IMR-90 (cell line): ENCODE measurements at regions not wholly inside any gene's neighbourhood (a gene's known extent, or its start where the extent isn't known, plus 50 kb on each side); places are given as distances from the start of the nearest gene placed in this dataset.

Experiments
- ATAC-seq: fragments of 200-7000 bp; cut with Tn5 transposase; 2 replicates; pipeline ENCODE4 v1.9.1; 2020; ENCODE audit warnings: low read depth, mild to moderate bottlenecking, moderate library complexity
- BruUV-seq: library from RNA; stranded (reverse); fragments of 400-500 nt; replicated peaks from 2 replicates; lab custom pipeline; 2021; lab: Mats Ljungman, UMichigan
- CTCF ChIA-PET: fragments of 300-600 bp; formaldehyde crosslinking; extraction: SDS; loops from one replicate; lab custom pipeline; 2021; ENCODE audit warnings: antibody characterized with exemption; lab: Yijun Ruan, JAX
- POLR2A ChIA-PET: fragments of 300-600 bp; sonication (Branson Sonifier 250); formaldehyde crosslinking; loops from one replicate; lab custom pipeline; 2022; ENCODE audit warnings: antibody characterized with exemption; ENCODE audit not compliant: unreplicated experiment; lab: Charles Lee
- DNase-seq: peaks from one replicate; pipeline ENCODE4 v3.0.0; 2013
- H2AFZ ChIP-seq: replicated peaks from 2 replicates; pipeline ENCODE3; 2013; ENCODE audit warnings: low read length, mild to moderate bottlenecking; ENCODE audit not compliant: poor library complexity
- H2AK5ac ChIP-seq: 2 replicates; pipeline ENCODE4 v1.6.1; 2013; ENCODE audit warnings: low read depth, low read length, inconsistent platforms
- H2AK9ac ChIP-seq: replicated peaks from 2 replicates; pipeline ENCODE3; 2013; ENCODE audit warnings: mild to moderate bottlenecking, low read depth, low read length, moderate library complexity; ENCODE audit not compliant: poor library complexity
- H2BK120ac ChIP-seq: 2 replicates; pipeline ENCODE4 v1.6.1; 2013; ENCODE audit warnings: low read depth, low read length, inconsistent platforms
- H2BK15ac ChIP-seq: 3 replicates; pipeline ENCODE4 v1.6.1; 2013; ENCODE audit warnings: low read depth, low read length, inconsistent platforms
- H2BK20ac ChIP-seq: 2 replicates; pipeline ENCODE4 v1.6.1; 2013; ENCODE audit warnings: low read depth, mild to moderate bottlenecking, inconsistent platforms, low read length, moderate library complexity
- H2BK5ac ChIP-seq: 2 replicates; pipeline ENCODE4 v1.6.1; 2013; ENCODE audit warnings: mild to moderate bottlenecking, low read depth, low read length, inconsistent platforms; ENCODE audit not compliant: poor library complexity, severe bottlenecking
- H3K14ac ChIP-seq: replicated peaks from 2 replicates; pipeline ENCODE4 v1.6.1; 2013; ENCODE audit warnings: low read depth, low read length, inconsistent platforms
- H3K18ac ChIP-seq: 2 replicates; pipeline ENCODE4 v1.6.1; 2013; ENCODE audit warnings: low read depth, low read length, control low read depth
- H3K23ac ChIP-seq: 2 replicates; pipeline ENCODE4 v1.6.1; 2013; ENCODE audit warnings: low read depth, low read length, inconsistent platforms
- H3K27ac ChIP-seq: 2 replicates; pipeline ENCODE4 v1.5.1; 2013; ENCODE audit warnings: mild to moderate bottlenecking, control low read depth, low read length; ENCODE audit not compliant: insufficient read depth
- H3K27me3 ChIP-seq: 2 replicates; pipeline ENCODE4 v1.6.1; 2013; ENCODE audit warnings: low read length; ENCODE audit not compliant: control insufficient read depth, insufficient read depth
- H3K36me3 ChIP-seq: 2 replicates; pipeline ENCODE4 v1.6.1; 2013; ENCODE audit warnings: low read length, mixed read lengths; ENCODE audit not compliant: control insufficient read depth, insufficient read depth
- H3K4ac ChIP-seq: 2 replicates; pipeline ENCODE4 v1.6.1; 2013; ENCODE audit warnings: low read depth, low read length, inconsistent platforms
- H3K4me1 ChIP-seq: 2 replicates; pipeline ENCODE4 v1.6.1; 2013; ENCODE audit warnings: low read length, mixed read lengths; ENCODE audit not compliant: control insufficient read depth, insufficient read depth
- H3K4me2 ChIP-seq: 2 replicates; pipeline ENCODE4 v1.6.1; 2013; ENCODE audit warnings: low read depth, mild to moderate bottlenecking, control low read depth, low read length, moderate library complexity
- H3K4me3 ChIP-seq: 2 replicates; pipeline ENCODE4 v1.5.1; 2013; ENCODE audit warnings: low read depth, mild to moderate bottlenecking, control low read depth, low read length, moderate library complexity; ENCODE audit not compliant: insufficient read depth
- H3K56ac ChIP-seq: 2 replicates; pipeline ENCODE4 v1.6.1; 2013; ENCODE audit warnings: low read length, inconsistent platforms; ENCODE audit not compliant: insufficient read depth; ENCODE audit errors: extremely low read depth
- H3K79me1 ChIP-seq, 2 experiments: 2 replicates each; pipeline ENCODE4 v1.6.1; 2013; ENCODE audit warnings: low read length in 2 of 2, inconsistent platforms in 1 of 2, low read depth in 1 of 2
- H3K9ac ChIP-seq: 2 replicates; pipeline ENCODE4 v1.6.1; 2013; ENCODE audit warnings: low read depth, low read length, control low read depth
- H3K9me1 ChIP-seq: 2 replicates; pipeline ENCODE4 v1.6.1; 2013; ENCODE audit warnings: low read length, inconsistent platforms; ENCODE audit not compliant: insufficient read depth
- H3K9me3 ChIP-seq: 2 replicates; pipeline ENCODE4 v1.6.1; 2013; ENCODE audit warnings: low read length; ENCODE audit not compliant: control insufficient read depth, insufficient read depth
- H4K20me1 ChIP-seq: 2 replicates; pipeline ENCODE4 v1.6.1; 2013; ENCODE audit warnings: low read length, inconsistent platforms; ENCODE audit not compliant: insufficient read depth
- H4K5ac ChIP-seq: 2 replicates; pipeline ENCODE4 v1.6.1; 2013; ENCODE audit warnings: mild to moderate bottlenecking, low read depth, low read length, control low read depth
- H4K8ac ChIP-seq, 2 experiments: 2 replicates each; pipeline ENCODE4 v1.6.1; 2013; ENCODE audit warnings: low read depth in 2 of 2, low read length in 2 of 2, control low read depth in 1 of 2, inconsistent platforms in 1 of 2
- H4K91ac ChIP-seq: 2 replicates; pipeline ENCODE4 v1.6.1; 2013; ENCODE audit warnings: low read depth, low read length, inconsistent platforms; ENCODE audit not compliant: insufficient read depth
- ELK1 ChIP-seq: fragments of 150-350 bp; IDR thresholded peaks from 2 replicates; pipeline ENCODE4 v1.6.1; 2016; ENCODE audit warnings: low read depth, mild to moderate bottlenecking, low read length, moderate library complexity, borderline replicate concordance
- FOS ChIP-seq: fragments of 150-350 bp; IDR thresholded peaks from 2 replicates; pipeline ENCODE4 v1.6.1; 2016; ENCODE audit warnings: low read depth, low read length
- MAZ ChIP-seq: IDR thresholded peaks from 2 replicates; pipeline ENCODE4 v1.6.1; 2012; ENCODE audit warnings: low read depth, mild to moderate bottlenecking, low read length, improper control_type of control experiment, moderate library complexity, borderline replicate concordance
- NFE2L2 ChIP-seq: fragments of 150-350 bp; IDR thresholded peaks from 2 replicates; pipeline ENCODE4 v1.6.1; 2016; ENCODE audit warnings: low read depth, mild to moderate bottlenecking, low read length
- POLR2A ChIP-seq: IDR thresholded peaks from 2 replicates; pipeline ENCODE4 v1.6.1; 2012; ENCODE audit warnings: mild to moderate bottlenecking, low read depth, low read length
- RFX5 ChIP-seq: IDR thresholded peaks from 2 replicates; pipeline ENCODE4 v1.8.0; 2012; ENCODE audit warnings: low read depth, mild to moderate bottlenecking, low read length, moderate library complexity
- SMC3 ChIP-seq: fragments of 150-350 bp; IDR thresholded peaks from 2 replicates; pipeline ENCODE4 v1.6.1; 2016; ENCODE audit warnings: low read depth, mild to moderate bottlenecking, antibody characterized with exemption, low read length, moderate library complexity
- WGBS, 2 experiments: methylation state at CpG; one replicate each; pipeline versions ENCODE4 v1.1.5 to v1.1.7; 2013; ENCODE audit warnings: missing lambda C conversion rate in 2 of 2; ENCODE audit not compliant: insufficient read length in 1 of 2; ENCODE audit errors: extremely low coverage in 2 of 2; 5-methylcytosine and 5-hydroxymethylcytosine counted together
- dilution Hi-C: fragments of 300-500 bp; cut with HindIII; formaldehyde crosslinking; loops from one replicate; pipeline ENCODE4 v1.14.3; 2018; ENCODE audit warnings: low sequenced_read_pairs; ENCODE audit not compliant: unreplicated experiment
- in situ Hi-C: fragments of 300-500 bp; cut with MboI; formaldehyde crosslinking; loops from 3 replicates; pipeline ENCODE4 v1.14.3; 2019; ENCODE audit warnings: low sequenced_read_pairs, inconsistent platforms, mixed read lengths
- intact Hi-C: fragments of 100-400 bp; cut with micrococcal nuclease; formaldehyde crosslinking; loops from 2 replicates; pipeline ENCODE4 v1.10.0; 2022

- no peaks in the 10 kb centered on the region for H3K79me1 ChIP-seq
- H2AK5ac ChIP-seq: no peak overlapping the region
- no peaks in the 10 kb centered on the region for H3K27me3 ChIP-seq
- no peak overlapping the region for H3K4ac ChIP-seq
- ChIA-PET CTCF (no interaction called here), POLR2A (interaction anchor here (0.5 kb wide), 1 partner anchor 107 kb away, joined by 4 read pairs; no protein-coding TSS in a partner anchor)
- peaks cover 11% of the 10 kb centered on the region for H3K9me3 ChIP-seq
- intact Hi-C loops (no loop called here), in situ Hi-C loops (no loop called here), dilution Hi-C loops (no loop called here)
- H4K20me1 ChIP-seq: no peaks in the 10 kb centered on the region
- no peak overlapping the region for H4K5ac ChIP-seq
- no peak overlapping the region for H3K23ac ChIP-seq
- no peak overlapping the region for H4K8ac ChIP-seq
- no peak overlapping the region for H2BK15ac ChIP-seq
- no peak overlapping the region for H3K4me2 ChIP-seq
- H3K36me3 ChIP-seq: no peaks in the 10 kb centered on the region
- H3K56ac ChIP-seq: no peak overlapping the region
- H2BK120ac ChIP-seq: no peak overlapping the region
- H4K91ac ChIP-seq: no peak overlapping the region
- no peaks in the 10 kb centered on the region for H3K9me1 ChIP-seq
- H3K9ac ChIP-seq: no peak overlapping the region
- no peaks in the 10 kb centered on the region for H3K4me1 ChIP-seq
- no peak overlapping the region for H3K4me3 ChIP-seq
- TF ChIP-seq NFE2L2 (no peak), FOS (no peak), MAZ (no peak), RFX5 (no peak), ELK1 (no peak), SMC3 (no peak), POLR2A (no peak)
- H3K18ac ChIP-seq: no peak overlapping the region
- ATAC-seq (no peak), DNase-seq (no peak)
- no peak overlapping the region for H3K27ac ChIP-seq
- H2BK20ac ChIP-seq: no peak overlapping the region
- no CpG with 5 or more reads among the region's 8 CpGs for WGBS, 2 experiments
- BruUV-seq: no TSS peak
- no peak overlapping the region for H2AK9ac ChIP-seq
- no peak overlapping the region for H3K14ac ChIP-seq
- H2BK5ac ChIP-seq: no peak overlapping the region
- H2AFZ ChIP-seq: no peak overlapping the region
Observed at GRCh38 chr22:34620832-34621231, 445.1 kb upstream of the ISX start.
